ENCODE measurements at regions not wholly inside any gene's neighbourhood (a gene's known extent, or its start where the extent isn't known, plus 50 kb on each side); places are given as distances from the start of the nearest gene placed in this dataset.

DNA sequence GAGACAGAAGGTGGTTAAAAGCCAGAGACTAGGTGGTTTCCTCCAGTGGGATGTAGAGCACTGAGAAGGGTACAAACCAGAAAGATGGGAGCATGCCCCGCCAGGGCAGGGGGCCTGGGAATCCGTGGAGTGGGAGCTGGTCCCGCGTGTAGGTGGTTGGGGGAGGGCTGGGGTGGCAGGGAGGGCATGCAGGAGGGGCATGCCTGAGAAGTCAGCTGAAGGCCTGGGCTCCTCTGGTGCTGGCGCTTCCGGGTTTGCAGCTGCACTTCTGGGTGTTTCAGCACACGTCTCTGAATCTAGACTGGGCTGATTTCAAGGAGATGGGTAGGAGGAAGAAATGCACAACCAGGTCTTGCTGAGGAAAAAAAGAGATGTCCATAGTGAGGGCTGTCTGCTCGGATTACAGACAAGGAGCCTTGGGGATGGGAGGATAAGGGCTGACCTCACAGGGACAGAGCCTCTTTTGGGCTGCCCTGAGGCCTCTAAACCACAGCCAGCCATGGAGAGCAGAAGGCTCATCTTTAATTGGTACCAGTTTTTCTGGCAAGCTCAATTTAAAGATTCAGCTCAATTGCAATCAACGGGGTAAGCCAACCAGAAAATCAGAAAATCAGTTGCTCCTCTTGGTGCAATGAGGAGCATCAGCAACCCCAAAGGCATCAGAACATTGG is 151.9 kb downstream of the FAM43A start:
- DNase-seq (ENCODE audit: low read depth): no peak

- DNase-seq (ENCODE audit: low read depth): no peak
These were observed 152.6 kb downstream of the FAM43A start for GRCh38 chr3:194838236-194838635.

DNA sequence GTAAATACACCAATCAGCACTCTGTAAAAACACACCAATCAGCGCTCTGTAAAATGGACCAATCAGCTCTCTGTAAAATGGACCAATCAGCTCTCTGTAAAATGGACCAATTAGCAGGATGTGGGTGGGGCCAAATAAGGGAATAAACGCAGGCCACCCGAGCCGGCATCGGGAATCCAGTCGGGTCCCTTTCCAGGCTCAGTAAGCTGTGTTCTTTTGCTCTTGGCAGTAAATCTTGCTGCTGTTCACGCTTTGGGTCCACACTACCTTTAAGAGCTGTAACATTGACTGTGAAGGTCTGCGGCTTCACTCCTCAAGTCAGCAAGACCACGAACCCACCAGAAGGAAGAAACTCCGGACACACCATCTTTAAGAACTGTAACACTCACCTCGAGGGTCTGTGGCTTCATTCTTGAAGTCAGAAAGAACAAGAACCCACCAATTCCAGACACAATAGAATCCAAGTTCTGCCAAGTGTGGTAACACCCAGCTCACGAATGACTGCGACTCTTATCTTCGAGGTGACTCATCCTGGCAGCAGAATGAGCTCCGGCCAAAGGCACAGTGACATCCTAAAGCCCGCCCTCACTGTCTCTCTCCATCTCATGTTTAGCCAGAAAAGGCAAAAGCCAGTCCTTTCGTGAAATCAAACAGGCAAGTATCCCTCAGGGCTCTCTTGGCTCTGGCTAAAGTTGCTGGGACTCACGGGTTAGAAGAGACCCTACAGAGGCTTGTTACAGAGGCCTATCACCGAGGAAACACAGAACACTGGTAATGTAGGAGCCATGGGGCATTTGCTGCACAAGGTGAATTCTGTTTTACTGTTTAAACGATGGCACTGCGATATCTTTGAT is 155.2 kb downstream of the FAM43A start:
- DNase-seq (ENCODE audit: low read depth): no peak

DNA sequence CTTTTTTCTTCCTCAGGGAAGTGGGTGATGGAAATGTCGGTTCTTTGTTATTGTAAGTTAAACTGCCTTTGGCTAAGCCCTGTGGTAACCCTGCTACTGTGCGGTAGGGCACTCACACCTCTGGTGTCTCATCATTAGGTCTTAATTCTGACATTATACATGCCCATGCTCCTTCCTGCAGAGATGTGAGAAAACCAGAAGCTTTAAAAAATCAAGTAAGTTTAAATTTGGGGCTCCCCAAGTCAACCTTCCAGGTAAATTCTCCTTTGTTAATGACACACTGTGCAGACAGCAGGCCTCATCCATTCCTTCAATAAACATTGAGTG is 155.8 kb downstream of the FAM43A start:
- DNase-seq (ENCODE audit: low read depth): no peak

DNA sequence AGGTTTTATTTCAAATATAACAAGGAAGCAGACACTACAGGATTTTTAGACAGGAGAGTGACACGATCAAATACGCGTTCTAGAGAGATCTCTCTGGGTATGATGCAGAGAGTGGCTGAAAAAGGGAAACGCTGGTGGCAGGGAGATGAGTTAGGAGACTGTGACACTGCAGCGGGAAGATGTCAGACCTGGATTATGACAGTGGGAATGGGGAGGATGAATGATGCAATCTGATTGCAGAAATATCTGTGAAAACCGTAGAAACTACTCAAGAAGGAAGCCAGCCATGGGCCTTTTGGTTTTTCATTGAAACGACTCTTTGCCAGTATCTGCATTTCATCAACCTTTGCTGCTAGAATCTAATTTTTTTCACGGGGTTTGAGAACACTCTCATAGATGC is 157.9 kb downstream of the FAM43A start:
- no peak for DNase-seq (ENCODE audit: low read depth)

DNA sequence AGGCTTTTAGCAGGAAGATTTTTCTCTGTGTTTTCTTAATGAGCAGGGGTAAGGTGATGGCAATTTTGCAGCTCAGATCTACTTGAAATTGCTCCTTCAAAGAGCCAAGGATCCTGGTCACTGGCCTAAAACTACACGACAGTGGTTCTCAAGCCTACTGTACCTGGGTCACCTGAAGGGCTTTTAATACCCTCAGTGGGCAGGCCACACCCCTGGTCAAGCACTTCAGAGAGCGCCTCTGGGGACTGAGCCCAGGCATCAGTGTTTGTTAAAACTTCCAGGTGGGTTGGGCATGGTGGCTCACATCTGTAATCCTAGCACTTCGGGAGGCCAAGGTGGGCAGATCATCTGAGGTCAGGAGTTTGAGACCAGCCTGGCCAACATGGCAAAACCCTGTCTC is 158.4 kb downstream of the FAM43A start:
- DNase-seq (ENCODE audit: low read depth): no peak

DNA sequence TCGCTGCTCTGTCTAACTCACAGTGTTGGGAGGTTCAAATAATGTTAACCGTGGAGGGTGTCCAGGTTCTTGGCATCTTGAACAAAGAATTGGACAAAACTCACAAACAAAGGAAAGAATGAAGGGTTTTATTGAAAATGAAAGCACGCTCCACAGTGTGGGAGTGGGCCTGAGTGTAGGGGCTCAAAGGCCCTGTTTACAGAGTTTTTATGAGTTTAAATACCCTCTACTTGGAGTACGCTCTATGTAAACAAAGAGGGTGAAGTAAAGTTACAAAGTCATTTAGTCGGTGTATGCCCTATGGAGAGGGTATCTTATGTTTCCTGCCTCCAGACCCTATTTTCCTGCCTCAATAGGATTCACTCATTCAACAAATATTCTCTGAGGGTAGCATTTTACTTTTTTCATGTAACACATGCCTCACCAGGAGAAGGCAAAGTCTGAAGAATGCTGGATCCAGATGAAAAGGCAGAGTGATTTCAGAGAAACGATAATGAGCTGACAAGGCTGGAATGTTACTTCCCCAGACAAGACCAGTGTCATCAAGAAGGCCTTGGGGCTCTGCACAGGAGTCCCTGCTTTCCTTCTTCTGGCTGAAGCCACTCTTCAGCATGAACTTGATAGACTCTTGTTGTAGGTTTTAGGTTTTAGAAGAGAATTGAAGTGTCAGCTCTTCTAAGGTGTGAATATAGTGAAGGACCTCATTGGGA is 163.6 kb downstream of the FAM43A start:
- no peak for DNase-seq (ENCODE audit: low read depth)

DNA sequence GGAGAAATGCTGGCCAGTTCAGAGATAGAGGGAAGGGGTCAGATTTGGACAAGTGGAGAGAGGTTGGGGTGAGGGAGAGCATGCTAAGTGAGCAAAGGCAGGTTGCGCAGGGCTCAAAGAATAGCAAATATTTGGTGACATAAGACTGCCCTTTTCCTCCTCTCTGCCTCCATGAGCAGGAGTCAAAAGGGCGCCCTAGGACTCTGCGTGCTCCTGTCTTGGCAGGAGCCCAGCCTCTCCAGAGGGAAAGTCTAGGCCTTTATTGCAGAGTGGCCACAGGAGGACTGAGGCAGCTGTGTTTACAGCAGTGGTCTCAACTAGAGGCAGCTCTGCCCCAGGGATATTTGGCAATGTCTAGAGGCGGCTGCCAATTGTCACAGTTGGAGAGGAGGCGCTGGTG is 165.6 kb downstream of the FAM43A start:
- DNase-seq (ENCODE audit: low read depth): no peak

- DNase-seq (ENCODE audit: low read depth): no peak
These were observed 166.3 kb downstream of the FAM43A start for GRCh38 chr3:194851941-194852340.

- no peak for DNase-seq (ENCODE audit: low read depth)
These were observed 166.7 kb downstream of the FAM43A start for GRCh38 chr3:194852345-194852744.

GRCh38 chr3:194852831-194853508 is 167.3 kb downstream of the FAM43A start:
- no peak for DNase-seq (ENCODE audit: low read depth)

DNA sequence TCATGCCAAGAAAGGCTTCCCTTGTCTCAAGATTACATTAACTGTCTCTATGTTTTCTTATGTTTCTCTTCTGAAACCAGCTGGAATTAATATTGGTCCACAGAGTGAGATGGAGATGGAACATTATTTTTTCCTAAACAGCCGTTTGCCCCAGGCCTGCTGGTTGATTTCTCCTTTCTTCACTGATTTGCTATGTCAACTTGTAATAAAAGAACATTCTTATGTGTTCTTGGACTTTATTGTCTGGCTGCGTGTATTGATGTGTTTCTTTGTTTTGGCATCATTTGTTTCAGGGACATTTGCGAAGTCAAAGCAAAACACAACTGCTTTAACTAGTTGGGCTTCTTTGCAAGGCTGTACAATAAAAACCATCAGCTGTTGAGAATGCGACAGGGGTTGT is 168.5 kb downstream of the FAM43A start:
- DNase-seq (ENCODE audit: low read depth): no peak

DNA sequence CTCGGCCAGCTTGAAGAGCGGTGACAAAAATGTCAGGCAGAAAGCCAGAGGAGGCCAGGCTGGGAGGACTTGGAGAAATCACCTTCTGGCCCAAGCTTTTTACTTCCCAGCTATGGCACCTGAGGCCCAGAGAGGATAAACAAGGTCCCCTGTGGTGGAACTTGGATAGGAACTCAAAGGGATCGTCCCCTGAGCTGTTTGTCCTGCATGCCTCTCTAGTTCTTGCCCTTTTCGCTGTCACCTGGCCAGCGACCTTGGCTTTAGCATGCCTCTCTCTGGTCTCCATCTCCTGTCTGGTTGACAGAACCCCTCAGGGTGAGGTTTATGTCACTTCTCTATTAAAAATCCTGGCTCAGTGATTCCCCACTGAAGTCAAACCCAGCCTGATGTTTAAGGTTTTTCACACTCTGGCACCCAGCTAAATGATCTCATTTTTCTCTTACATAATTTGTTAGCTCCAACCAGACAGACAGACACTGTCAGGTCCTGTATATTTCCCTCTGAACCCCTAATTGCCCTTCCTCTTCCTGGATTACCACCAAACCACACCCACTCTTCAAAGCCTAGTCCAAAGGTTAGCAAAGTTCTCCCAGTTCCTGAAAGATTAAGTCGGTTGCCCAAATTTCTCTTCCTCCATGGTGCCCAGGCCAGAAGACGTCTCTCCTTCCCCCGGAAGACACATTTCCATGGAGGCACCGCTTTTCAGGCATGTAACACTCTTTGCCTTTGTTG is 169.1 kb downstream of the FAM43A start:
- DNase-seq (ENCODE audit: low read depth): no peak

DNA sequence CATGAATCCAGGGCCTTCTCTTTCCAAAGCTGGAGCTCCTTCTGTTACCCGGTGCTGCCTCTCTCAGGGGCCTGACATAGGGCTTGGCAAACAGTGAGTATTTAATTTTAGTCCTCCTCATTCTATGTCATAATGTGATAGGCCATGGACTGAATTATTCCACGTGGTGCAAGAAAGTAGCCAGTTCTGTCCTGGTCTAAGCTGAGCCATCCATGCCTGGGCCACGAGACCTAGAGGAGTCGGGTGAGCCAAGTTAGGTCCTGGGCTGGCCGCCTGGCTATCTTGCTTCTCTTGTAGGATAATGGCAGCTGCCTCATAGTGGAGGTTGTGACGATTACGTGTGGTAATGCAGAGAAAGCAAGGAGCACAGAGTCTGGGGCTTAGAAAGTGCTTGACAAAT is 170.6 kb downstream of the FAM43A start:
- DNase-seq (ENCODE audit: low read depth): no peak

GRCh38 chr3:194857469-194858113 is 171.9 kb downstream of the FAM43A start:
- no peak for DNase-seq (ENCODE audit: low read depth)

DNA sequence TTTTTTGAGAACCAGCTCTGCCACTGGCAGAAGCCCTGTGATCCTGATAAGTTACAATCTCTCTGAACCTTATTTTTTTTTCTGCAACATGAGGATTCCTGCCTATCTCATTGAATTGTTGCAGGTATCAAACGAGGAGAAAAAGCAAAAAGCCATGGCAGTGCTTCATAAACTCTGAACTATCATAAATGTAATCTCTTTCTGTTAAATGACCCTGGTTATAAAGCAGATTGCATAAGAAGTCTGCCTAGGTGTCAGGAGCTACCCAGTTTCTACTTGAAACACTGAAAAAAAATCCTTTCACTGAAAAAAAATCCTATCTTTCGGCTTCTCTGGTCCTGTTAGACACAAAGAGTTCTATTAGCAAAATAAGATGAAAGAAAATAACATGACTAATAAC is 172.7 kb downstream of the FAM43A start:
- no peak for DNase-seq (ENCODE audit: low read depth)

- no peak for DNase-seq (ENCODE audit: low read depth)
These were observed 175.0 kb downstream of the FAM43A start for GRCh38 chr3:194860725-194861124.

DNA sequence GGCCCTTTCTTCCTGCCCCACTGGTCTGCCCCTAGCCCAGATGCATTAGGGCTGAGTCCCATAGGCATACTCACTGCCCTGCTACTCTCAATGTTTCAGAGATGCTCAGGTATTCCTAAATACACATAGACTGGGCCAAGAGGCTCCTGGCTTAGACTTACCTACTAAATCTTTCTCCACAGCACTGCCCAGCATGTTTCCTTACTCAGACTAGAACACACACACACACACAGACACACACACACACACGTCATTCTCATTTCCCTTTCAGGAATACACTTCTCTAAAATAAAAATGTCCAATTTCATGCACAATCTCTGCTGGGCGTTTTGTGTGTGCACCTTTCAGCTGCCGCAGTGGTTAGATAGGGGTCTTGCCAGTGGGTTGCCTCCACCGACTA is 175.7 kb downstream of the FAM43A start:
- DNase-seq (ENCODE audit: low read depth): no peak

DNA sequence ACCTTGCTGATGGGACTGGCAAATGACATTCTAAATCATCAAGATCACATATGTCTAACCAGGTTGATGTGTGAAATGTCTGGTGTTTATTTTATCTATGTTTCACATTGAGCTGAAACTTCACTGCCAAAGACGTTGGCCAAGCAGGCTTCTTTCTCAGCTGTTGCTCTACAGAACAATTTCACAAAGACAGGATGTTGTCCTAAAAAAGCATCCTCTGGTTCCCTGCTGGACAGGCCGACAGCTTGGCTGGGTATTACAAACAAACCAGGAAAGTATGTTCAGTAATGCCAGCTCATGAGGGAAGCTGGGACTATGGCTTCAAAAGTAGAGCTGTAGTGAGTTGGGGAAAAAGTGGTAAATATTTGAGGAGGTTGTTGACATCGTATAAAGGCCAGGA is 179.4 kb downstream of the FAM43A start:
- DNase-seq (ENCODE audit: low read depth): no peak

DNA sequence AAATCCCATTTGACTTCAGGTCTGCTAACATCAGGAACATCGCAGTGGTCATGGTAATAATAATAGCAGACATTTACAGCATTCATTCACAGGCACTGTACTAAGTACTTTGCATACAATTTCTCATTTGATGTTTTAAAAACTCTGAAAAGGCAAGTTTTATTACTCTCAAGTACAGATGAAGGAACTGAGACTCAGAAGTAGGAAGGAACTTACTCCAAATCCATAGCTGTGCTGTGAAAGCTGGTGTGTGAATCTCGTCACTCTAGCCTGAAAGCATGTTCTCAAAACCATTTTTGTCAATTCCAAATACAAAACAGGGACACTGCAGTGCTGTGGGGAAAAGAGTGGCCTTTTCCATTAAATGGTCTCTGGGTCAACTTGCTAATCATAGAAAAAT is 179.9 kb downstream of the FAM43A start:
- no peak for DNase-seq (ENCODE audit: low read depth)

DNA sequence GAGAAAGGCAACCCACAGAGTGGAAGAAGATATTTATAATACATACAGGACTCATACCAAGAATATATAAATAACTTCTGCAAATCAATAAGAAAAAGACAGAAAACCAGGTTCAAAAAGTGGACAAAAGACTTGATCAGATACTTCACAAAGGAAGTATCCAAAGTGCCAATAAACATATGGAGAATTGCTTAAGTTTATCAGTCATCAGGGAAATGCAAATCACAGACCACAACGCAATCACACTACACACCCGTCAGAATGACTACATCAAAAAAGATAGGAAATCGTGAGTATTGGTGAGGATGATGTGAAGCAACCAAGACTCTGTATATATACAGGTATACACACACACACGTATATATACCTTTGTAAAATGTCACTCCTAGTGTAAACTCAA is 180.6 kb downstream of the FAM43A start:
- no peak for DNase-seq (ENCODE audit: low read depth)
